Esophagus muscularis mucosa (tissue), 4 donors: ENCODE measurements at regions not wholly inside any gene's neighbourhood (a gene's known extent, or its start where the extent isn't known, plus 50 kb on each side); places are given as distances from the start of the nearest gene placed in this dataset.

Source experiments
- EP300 ChIP-seq: sonication (generic); formaldehyde crosslinking; IDR thresholded peaks from one replicate; pipeline ENCODE4 v1.6.1; 2017; ENCODE audit warnings: antibody characterized with exemption
- POLR2A ChIP-seq: fragments of 450-650 bp; IDR thresholded peaks from one replicate; pipeline ENCODE4 v1.6.1; 2017; ENCODE audit warnings: antibody characterized with exemption, moderate library complexity, mild to moderate bottlenecking, low read depth
- POLR2AphosphoS5 ChIP-seq, 2 donors: sonication (generic); formaldehyde crosslinking; IDR thresholded peaks; one replicate each; pipeline ENCODE4 v1.6.1; 2017; ENCODE audit warnings: antibody characterized with exemption in 2 of 2
- TF ChIP-seq, protein P1 (sequence below), 3 experiments: fragments of 200-600 bp in 2 of 3; fragments of 450-650 bp in 1 of 3; sonication (generic) in 2 of 3; IDR thresholded peaks; one replicate each; pipeline ENCODE4 v1.5.1; 2017 to 2019; ENCODE audit warnings: antibody characterized with exemption in 3 of 3, mild to moderate bottlenecking in 2 of 3, moderate library complexity in 1 of 3

DNA sequence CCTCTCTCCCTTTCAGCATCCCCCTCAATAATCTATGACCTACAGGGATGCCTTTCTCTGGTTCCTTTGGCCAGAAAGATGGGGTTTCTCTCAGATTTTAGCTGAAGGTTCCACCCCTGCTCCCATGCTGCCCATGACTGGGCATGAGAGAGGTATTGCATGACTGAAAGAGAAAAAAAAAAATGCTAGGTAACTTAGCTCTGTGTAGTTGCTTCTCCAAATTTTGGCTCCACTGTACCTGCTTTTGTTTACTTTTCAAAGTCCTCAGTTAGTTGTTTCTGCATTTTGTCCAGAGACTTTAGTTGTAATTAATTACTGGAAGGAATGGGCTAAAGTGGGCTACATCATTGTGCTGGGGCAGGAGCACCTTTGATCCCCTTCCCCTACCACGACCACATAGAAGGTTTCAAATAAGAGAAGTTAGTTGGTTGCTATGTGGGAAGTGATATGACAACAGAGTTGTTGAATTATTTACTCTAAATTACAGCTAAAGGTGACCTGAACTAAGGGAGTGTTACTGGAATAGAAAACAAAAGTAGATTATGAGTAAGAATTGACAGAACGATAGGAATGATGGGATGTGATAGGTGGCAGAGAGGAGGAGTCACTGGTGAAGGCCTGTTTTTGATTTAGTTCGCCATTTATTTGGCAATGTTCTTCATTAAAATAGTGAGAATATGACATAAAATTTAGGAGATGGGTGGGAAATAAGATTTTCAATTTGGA is 605.4 kb upstream of the NR2F2 start:
- TF ChIP-seq, protein P1, sequence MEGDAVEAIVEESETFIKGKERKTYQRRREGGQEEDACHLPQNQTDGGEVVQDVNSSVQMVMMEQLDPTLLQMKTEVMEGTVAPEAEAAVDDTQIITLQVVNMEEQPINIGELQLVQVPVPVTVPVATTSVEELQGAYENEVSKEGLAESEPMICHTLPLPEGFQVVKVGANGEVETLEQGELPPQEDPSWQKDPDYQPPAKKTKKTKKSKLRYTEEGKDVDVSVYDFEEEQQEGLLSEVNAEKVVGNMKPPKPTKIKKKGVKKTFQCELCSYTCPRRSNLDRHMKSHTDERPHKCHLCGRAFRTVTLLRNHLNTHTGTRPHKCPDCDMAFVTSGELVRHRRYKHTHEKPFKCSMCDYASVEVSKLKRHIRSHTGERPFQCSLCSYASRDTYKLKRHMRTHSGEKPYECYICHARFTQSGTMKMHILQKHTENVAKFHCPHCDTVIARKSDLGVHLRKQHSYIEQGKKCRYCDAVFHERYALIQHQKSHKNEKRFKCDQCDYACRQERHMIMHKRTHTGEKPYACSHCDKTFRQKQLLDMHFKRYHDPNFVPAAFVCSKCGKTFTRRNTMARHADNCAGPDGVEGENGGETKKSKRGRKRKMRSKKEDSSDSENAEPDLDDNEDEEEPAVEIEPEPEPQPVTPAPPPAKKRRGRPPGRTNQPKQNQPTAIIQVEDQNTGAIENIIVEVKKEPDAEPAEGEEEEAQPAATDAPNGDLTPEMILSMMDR (IDR thresholded peaks at IDR 0.05): no peak
- no peak for TF ChIP-seq EP300
- TF ChIP-seq POLR2AphosphoS5 (IDR thresholded peaks at IDR 0.05): no peak
- TF ChIP-seq POLR2A: no peak
